ENCODE measurements at regions not wholly inside any gene's neighbourhood (a gene's known extent, or its start where the extent isn't known, plus 50 kb on each side); places are given as distances from the start of the nearest gene placed in this dataset.
A peak's percentile ranks its signal among the peaks of the same experiment; 100 is the strongest.

DNA sequence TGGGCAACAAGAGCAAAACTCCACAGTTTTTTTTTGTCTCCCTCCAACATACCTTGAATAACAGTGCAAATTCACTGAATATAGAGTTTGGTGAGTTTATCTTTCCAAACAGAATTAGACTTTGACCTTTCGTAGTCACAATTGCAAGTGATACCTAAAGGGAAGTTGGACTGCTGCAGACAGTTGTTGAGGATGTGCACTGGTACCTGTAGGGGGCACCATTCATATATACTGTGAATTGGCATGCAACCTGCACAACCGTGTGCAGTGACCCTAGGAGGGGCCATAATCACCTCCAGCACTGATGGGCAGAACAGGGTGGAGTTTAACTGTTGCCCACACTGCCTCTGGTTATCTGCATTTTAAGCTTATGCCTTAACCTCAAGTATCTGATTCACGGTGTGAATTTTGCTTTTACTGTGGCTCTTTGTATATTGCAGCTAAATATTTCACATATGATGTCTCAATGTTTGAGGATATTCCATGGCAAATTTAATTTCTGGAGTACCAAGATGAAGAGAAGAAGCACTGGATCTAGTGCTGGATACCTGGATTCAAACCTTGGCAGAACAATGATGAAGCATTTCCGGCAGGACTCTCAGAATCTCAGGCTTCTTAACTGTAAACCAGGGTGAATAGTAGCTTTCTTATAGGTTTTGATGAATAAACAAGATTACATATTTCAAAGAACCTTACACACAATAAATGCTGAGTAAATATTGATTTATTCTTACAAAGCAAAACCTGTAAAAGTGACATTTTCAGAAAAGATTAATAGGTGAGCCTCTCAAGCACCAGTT, 144.3 kb downstream of the ACTBL2 start:
- TF ChIP-seq, protein P1, sequence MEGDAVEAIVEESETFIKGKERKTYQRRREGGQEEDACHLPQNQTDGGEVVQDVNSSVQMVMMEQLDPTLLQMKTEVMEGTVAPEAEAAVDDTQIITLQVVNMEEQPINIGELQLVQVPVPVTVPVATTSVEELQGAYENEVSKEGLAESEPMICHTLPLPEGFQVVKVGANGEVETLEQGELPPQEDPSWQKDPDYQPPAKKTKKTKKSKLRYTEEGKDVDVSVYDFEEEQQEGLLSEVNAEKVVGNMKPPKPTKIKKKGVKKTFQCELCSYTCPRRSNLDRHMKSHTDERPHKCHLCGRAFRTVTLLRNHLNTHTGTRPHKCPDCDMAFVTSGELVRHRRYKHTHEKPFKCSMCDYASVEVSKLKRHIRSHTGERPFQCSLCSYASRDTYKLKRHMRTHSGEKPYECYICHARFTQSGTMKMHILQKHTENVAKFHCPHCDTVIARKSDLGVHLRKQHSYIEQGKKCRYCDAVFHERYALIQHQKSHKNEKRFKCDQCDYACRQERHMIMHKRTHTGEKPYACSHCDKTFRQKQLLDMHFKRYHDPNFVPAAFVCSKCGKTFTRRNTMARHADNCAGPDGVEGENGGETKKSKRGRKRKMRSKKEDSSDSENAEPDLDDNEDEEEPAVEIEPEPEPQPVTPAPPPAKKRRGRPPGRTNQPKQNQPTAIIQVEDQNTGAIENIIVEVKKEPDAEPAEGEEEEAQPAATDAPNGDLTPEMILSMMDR (conservative IDR thresholded peaks at IDR 0.05), result peak; percentile 75
- no peak for TF ChIP-seq ZFX (IDR thresholded peaks at IDR 0.05)
